Panc1 (cell line): ENCODE measurements at regions not wholly inside any gene's neighbourhood (a gene's known extent, or its start where the extent isn't known, plus 50 kb on each side); places are given as distances from the start of the nearest gene placed in this dataset.

Experiments
- ATAC-seq: fragments of 200-7000 bp; cut with Tn5 transposase; 2 replicates; pipeline ENCODE4 v1.9.1; 2020; ENCODE audit warnings: mild to moderate bottlenecking, moderate library complexity
- BruUV-seq: library from RNA; stranded (reverse); fragments of 400-500 nt; replicated peaks from 2 replicates; lab custom pipeline; 2021; lab: Mats Ljungman, UMichigan
- CTCF ChIA-PET: fragments of 300-600 bp; sonication (Branson Sonifier 250); formaldehyde crosslinking; loops from one replicate; lab custom pipeline; 2022; ENCODE audit warnings: antibody characterized with exemption; lab: Charles Lee
- POLR2A ChIA-PET: fragments of 300-600 bp; sonication (Branson Sonifier 250); formaldehyde crosslinking; loops from one replicate; lab custom pipeline; 2022; ENCODE audit warnings: antibody characterized with exemption; lab: Charles Lee
- DNase-seq: peaks from one replicate; pipeline ENCODE4 v3.0.0-alpha.2; 2010; ENCODE audit warnings: low read depth, low spot score
- H3K27ac ChIP-seq: 2 replicates; pipeline ENCODE4 v1.5.1; 2011; ENCODE audit warnings: mild to moderate bottlenecking, low read length, inconsistent platforms
- H3K27me3 ChIP-seq: fragments of 200-500 bp; sonication (Bioruptor generic); 2 replicates; pipeline ENCODE4 v1.6.0; 2014; ENCODE audit warnings: low read length, inconsistent platforms; ENCODE audit not compliant: control insufficient read depth, insufficient read depth
- H3K36me3 ChIP-seq: fragments of 200-500 bp; sonication (Bioruptor generic); 2 replicates; pipeline ENCODE4 v1.5.1; 2014; ENCODE audit warnings: inconsistent platforms, mild to moderate bottlenecking, low read length, moderate library complexity; ENCODE audit not compliant: control insufficient read depth, insufficient read depth
- H3K4me1 ChIP-seq: 2 replicates; pipeline ENCODE4 v1.5.1; 2011; ENCODE audit warnings: inconsistent platforms, mild to moderate bottlenecking, low read length, moderate library complexity; ENCODE audit not compliant: control insufficient read depth, insufficient read depth
- H3K4me3 ChIP-seq, 2 experiments: 2 replicates each; pipeline ENCODE4 v1.5.1; 2011 to 2012; ENCODE audit warnings: low read depth in 2 of 2, low read length in 2 of 2, mild to moderate bottlenecking in 2 of 2, inconsistent platforms in 1 of 2, moderate library complexity in 1 of 2
- H3K9me3 ChIP-seq: fragments of 200-500 bp; sonication (Bioruptor generic); 2 replicates; pipeline ENCODE4 v1.5.1; 2014; ENCODE audit warnings: low read depth, mild to moderate bottlenecking, inconsistent platforms, low read length, moderate library complexity; ENCODE audit not compliant: control insufficient read depth, insufficient read depth
- POLR2AphosphoS5 ChIP-seq: IDR thresholded peaks from 2 replicates; pipeline ENCODE4 v1.6.1; 2012; ENCODE audit warnings: mild to moderate bottlenecking, low read depth, low read length, moderate library complexity
- SIN3A ChIP-seq: IDR thresholded peaks from 2 replicates; pipeline ENCODE4 v1.6.1; 2012; ENCODE audit warnings: low read depth, mild to moderate bottlenecking, low read length, moderate library complexity, borderline replicate concordance; ENCODE audit not compliant: insufficient read depth
- TCF7L2 ChIP-seq: IDR thresholded peaks from 2 replicates; pipeline ENCODE4 v1.6.1; 2011; ENCODE audit warnings: mild to moderate bottlenecking, low read depth, low read length, inconsistent platforms
- in situ Hi-C: cut with HindIII; loops from 2 replicates; pipeline ENCODE4 v1.10.0; 2016; ENCODE audit warnings: low sequenced_read_pairs, low pct_unique_long_range_greater_than_20kb
- intact Hi-C: fragments of 100-400 bp; cut with micrococcal nuclease; formaldehyde crosslinking; loops from one replicate; pipeline ENCODE4 v1.10.0; 2022; ENCODE audit not compliant: unreplicated experiment
- TF ChIP-seq, protein P1 (sequence below), 2 experiments: IDR thresholded peaks; 2 replicates each; pipeline ENCODE4 v1.6.1; 2011 to 2012; ENCODE audit warnings: low read depth in 2 of 2, control low read depth in 1 of 2, low read length in 1 of 2, mild to moderate bottlenecking in 1 of 2, moderate library complexity in 1 of 2; ENCODE audit not compliant: insufficient read depth in 1 of 2
- TF ChIP-seq, protein P2 (sequence below): fragments of 450-650 bp; IDR thresholded peaks from 2 replicates; pipeline ENCODE4 v1.5.1; 2017; ENCODE audit warnings: mild to moderate bottlenecking

DNA sequence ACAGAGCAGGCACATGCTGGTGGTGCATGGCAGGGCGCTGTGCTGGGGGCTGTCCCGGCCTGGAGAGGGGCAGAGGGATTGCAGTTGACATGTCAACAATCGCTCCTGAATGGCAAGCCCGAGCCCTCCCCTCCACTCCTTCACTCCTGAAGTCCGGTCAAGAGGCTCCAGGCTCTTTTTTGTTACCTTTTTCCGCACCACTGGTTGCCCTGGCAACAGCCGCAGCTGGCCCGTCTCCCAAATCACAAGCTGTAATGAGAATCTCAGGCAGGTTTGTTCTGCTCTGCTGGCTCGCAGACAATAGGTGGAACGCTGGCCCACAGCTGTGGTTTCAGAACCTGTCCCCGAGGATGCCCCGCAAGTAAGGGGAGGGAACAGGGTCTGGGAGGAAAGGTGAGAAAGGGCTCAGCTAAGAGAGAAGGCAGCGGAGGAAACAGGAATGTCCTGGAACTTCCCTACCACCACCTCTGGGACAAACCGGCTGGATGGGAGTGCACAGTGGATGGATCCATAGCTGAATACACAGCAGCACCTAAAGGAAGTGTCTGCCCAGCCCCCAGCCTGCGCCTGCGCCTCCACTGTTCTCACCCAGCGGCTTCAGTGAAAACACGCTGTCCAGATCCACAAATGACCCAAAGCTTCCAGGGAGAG lies 58.9 kb downstream of the CALML3 start:
- no peak for TF ChIP-seq SIN3A
- no peak overlapping the region for H3K27ac ChIP-seq
- in situ Hi-C loops (no loop called here), intact Hi-C loops (no loop called here)
- H3K4me1 ChIP-seq, result peaks cover 3% of the 10 kb centered on the region; the same call in 1 of the 2 replicates
- no peaks in the 10 kb centered on the region for H3K27me3 ChIP-seq
- no peak for ATAC-seq
- CTCF ChIA-PET, result interaction anchor here (0.6 kb wide), 1 partner anchor 36 kb away, joined by 3 read pairs; no protein-coding TSS in a partner anchor
- DNase-seq, result no peak
- POLR2A ChIA-PET, result no interaction called here
- no peak overlapping the region for H3K4me3 ChIP-seq
- H3K9me3 ChIP-seq, result no peaks in the 10 kb centered on the region
- no TSS peak for BruUV-seq
- H3K36me3 ChIP-seq, result no peaks in the 10 kb centered on the region

DNA sequence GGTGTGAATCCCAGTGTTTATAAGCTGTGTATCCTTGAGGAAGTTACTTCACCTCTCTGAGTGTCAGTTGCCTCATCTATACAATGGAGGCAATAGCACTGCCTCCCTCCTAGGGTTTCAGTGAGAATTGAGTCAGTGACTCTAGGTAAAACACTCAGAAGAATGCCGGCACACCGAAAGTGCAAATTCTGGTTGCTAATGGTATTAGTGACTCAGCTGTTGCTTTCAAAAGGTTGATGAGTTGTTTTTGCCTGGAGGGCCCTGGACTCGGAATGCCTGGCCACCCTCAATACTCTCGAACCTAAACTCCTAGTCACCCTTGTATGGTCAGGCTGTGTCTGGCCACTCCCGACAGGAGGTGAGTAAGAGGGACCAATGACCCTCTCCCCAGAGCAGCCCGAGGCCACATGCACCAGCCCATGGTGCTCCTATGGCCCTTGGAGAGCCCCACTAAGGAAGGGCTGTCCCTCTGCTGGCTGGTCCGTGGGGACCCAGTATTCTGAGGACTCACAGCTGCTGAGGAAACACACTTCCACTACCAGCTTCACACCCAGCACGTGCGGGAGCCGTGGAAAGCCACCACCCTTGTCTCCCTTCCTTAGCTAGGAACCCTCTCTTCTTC lies 60.2 kb downstream of the CALML3 start:
- Histone ChIP-seq H3K9me3 (no peaks in the 10 kb centered on the region), H3K4me1 (peaks cover under 1% of the 10 kb centered on the region; the same call in 1 of the 2 replicates), H3K4me3 (no peak overlapping the region), H3K27ac (no peak overlapping the region), H3K27me3 (no peaks in the 10 kb centered on the region), H3K36me3 (no peaks in the 10 kb centered on the region)
- POLR2A ChIA-PET, result no interaction called here
- CTCF ChIA-PET, result interaction anchor here (0.7 kb wide), 1 partner anchor 64 kb away, joined by 3 read pairs; no protein-coding TSS in a partner anchor
- in situ Hi-C loops, result no loop called here
- no peak for TF ChIP-seq SIN3A
- TF ChIP-seq, protein P1, sequence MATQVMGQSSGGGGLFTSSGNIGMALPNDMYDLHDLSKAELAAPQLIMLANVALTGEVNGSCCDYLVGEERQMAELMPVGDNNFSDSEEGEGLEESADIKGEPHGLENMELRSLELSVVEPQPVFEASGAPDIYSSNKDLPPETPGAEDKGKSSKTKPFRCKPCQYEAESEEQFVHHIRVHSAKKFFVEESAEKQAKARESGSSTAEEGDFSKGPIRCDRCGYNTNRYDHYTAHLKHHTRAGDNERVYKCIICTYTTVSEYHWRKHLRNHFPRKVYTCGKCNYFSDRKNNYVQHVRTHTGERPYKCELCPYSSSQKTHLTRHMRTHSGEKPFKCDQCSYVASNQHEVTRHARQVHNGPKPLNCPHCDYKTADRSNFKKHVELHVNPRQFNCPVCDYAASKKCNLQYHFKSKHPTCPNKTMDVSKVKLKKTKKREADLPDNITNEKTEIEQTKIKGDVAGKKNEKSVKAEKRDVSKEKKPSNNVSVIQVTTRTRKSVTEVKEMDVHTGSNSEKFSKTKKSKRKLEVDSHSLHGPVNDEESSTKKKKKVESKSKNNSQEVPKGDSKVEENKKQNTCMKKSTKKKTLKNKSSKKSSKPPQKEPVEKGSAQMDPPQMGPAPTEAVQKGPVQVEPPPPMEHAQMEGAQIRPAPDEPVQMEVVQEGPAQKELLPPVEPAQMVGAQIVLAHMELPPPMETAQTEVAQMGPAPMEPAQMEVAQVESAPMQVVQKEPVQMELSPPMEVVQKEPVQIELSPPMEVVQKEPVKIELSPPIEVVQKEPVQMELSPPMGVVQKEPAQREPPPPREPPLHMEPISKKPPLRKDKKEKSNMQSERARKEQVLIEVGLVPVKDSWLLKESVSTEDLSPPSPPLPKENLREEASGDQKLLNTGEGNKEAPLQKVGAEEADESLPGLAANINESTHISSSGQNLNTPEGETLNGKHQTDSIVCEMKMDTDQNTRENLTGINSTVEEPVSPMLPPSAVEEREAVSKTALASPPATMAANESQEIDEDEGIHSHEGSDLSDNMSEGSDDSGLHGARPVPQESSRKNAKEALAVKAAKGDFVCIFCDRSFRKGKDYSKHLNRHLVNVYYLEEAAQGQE (IDR thresholded peaks at IDR 0.05; ENCODE audit: insufficient read depth in 1 of 2, low read depth in 2 of 2, low read length in 1 of 2), result no peak
- no peak for TF ChIP-seq POLR2AphosphoS5
- TF ChIP-seq TCF7L2, result no peak
- TF ChIP-seq, protein P2, sequence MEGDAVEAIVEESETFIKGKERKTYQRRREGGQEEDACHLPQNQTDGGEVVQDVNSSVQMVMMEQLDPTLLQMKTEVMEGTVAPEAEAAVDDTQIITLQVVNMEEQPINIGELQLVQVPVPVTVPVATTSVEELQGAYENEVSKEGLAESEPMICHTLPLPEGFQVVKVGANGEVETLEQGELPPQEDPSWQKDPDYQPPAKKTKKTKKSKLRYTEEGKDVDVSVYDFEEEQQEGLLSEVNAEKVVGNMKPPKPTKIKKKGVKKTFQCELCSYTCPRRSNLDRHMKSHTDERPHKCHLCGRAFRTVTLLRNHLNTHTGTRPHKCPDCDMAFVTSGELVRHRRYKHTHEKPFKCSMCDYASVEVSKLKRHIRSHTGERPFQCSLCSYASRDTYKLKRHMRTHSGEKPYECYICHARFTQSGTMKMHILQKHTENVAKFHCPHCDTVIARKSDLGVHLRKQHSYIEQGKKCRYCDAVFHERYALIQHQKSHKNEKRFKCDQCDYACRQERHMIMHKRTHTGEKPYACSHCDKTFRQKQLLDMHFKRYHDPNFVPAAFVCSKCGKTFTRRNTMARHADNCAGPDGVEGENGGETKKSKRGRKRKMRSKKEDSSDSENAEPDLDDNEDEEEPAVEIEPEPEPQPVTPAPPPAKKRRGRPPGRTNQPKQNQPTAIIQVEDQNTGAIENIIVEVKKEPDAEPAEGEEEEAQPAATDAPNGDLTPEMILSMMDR, result no peak
- DNase-seq, result peak; percentile 20
- ATAC-seq, result peak; percentile 86
- BruUV-seq, result no TSS peak
- intact Hi-C loops, result no loop called here
